Stimulated activated CD4-positive, alpha-beta T cell treated with anti-CD3 and anti-CD28 coated beads, Interleukin-2, amount 100 ng/mL, for 4 hours (primary cell): ENCODE measurements at regions not wholly inside any gene's neighbourhood (a gene's known extent, or its start where the extent isn't known, plus 50 kb on each side); places are given as distances from the start of the nearest gene placed in this dataset.

Experiments
- DNase-seq: peaks from one replicate; pipeline ENCODE4 v3.0.0-alpha.2; 2020; ENCODE audit warnings: low read depth

DNA sequence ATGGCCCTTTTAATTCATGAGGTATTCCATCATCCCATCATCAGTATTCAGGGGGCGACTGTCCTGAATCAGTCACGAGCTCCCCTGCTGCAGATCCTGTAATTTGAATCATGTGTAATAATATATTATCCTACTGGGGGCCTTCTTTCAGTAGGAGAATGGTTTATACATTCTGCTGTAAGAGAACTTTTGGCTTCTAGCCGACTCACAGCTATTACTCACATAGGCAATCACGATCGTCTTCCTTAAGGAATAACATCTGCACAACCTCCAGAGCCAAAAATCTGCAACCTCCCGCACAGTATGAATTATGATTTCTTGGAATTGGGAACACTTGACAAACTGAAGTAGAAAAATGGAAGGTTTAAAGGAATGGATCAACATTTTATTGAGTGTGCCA lies 343.0 kb downstream of the USP25 start:
- no peak for DNase-seq

DNA sequence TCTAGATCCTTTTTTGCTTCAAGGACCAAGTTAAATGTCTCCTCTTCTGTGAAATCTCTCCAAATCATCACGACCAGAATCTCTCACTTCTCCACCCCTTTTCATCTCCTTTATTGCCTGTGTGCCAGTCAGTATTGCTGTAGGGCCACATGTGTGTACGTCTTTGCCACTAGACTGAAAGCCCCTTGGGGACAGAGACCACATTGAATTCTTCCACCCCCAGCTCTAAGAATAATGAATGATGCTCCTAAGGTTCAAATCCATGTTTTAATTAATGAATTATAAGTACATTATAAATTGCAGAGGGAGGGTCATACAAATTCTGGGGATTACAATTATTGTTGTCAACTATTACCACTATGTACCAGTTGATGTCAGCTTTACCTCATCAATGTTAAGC lies 343.8 kb downstream of the USP25 start:
- DNase-seq: no peak

DNA sequence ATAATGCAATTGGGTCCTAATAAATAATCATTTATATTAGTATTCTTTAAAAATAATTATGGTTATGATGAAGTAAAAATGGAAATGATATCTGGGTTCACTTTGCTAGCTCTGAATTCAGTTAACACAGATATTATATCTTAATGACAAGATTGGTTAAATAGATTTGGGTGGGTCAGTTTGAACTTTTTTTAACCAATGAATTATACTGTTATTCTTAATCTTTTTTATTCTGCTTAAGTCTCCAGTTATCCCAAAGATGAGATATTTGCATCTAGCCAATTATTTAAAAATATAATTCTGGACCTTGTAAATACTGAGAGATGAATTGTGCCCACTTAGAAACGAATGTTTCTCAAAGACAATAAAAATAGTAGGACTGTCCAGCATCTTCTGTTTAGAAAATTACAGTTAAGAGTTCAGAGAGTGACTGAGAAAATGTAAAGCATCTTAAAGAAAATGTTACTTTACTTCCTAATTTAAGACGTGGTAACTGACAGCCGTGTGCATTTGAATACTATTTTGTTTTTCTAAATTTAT lies 345.2 kb downstream of the USP25 start:
- DNase-seq: no peak

DNA sequence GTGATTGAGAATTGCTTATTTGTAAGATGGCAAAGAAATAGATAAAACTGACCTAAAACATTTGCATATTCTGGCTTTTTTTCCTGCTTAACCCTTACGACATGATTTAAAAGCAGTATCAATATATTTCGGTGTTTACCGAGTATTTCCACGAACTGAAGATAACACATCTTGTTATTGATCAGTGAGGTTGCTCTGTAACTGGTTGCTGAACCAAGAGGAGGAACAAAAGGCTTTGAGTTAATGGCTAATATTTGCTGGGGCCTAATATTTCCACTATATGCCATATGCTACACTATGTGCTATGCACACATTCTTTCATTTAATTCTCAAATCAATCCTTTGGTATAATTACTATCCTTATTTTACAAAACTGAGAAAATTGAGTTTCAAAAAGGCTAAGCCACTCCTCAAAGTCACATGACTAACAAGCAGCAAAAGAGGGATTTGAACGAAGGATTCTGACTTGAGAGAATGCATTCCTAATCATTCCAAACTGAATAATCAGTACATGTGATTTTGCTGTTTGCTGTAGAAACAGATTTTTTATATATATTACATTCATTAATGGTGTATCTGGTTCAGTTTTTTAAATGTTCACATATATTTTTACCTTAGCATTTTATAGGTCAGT lies 346.0 kb downstream of the USP25 start:
- DNase-seq: no peak

DNA sequence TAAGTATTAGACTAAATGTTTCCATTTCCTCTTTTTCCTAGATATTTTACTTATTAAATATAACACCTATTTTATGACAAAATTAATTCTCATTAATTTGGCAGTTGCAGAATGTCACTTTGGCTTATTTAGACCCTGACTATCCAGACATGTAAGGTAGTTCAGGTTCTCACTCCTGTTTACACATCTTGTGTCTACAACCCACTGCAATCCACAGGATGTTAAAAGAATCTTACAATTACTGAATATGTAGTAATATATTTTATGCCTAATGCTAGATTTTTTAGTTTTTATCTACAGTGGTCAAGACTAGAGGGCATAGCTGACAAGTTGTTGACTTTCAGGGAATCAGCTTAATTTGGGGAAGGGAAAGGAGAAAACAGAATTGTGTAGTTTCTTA lies 346.7 kb downstream of the USP25 start:
- DNase-seq: no peak

DNA sequence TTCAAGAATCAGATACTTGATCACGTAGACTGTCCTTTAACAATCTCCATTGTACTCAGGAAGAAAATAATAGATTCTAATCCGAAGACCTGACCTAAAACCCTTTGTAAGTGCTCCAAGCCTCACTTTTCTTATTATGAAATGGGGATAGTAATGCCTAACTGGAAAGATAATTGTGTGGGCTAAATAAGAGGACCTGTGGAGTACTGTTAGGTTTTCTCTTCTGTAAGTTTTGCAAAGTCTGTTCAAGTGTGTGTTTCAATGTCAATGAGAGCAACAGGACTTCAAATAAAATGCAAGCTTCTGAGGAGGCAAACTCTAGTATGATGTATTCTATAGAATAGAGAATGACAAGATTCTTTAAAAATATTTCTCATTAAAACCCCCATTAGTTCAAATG lies 348.6 kb downstream of the USP25 start:
- no peak for DNase-seq

DNA sequence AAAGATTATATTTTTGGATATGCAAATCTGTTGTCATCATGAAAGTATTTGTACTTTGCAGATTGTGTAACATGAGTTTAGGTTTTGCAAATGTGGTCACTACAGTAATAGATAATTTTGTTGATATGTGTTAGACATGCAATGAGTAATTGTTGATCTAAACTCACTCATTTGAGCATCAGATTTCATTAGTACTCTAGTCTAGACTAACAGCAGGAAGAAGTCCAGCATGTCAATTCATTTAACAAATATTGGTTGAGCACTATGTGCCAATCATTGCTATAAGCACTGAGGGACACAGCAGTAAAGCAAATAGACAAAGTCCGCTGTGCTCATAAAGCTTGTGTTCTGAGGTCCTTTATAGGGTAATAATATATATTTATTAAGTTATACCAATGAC lies 350.0 kb downstream of the USP25 start:
- no peak for DNase-seq

DNA sequence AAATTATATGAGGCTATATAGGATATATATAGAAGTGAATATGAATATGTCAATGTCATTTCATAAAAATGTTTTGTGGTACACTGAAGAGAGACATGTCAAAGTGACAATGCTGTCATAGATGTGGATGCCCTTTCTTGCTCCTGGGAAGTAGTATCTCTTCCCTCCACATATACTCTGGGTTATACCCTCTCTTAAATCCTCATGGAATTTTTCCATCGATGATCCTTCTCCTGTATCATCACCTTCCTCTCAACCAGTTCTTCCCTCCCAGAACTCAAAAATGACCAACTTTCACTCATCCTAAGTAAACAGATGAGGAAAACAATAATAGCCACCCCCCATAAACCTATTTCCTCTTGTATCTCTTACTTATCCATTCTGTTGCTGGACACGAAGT lies 351.5 kb downstream of the USP25 start:
- no peak for DNase-seq

DNA sequence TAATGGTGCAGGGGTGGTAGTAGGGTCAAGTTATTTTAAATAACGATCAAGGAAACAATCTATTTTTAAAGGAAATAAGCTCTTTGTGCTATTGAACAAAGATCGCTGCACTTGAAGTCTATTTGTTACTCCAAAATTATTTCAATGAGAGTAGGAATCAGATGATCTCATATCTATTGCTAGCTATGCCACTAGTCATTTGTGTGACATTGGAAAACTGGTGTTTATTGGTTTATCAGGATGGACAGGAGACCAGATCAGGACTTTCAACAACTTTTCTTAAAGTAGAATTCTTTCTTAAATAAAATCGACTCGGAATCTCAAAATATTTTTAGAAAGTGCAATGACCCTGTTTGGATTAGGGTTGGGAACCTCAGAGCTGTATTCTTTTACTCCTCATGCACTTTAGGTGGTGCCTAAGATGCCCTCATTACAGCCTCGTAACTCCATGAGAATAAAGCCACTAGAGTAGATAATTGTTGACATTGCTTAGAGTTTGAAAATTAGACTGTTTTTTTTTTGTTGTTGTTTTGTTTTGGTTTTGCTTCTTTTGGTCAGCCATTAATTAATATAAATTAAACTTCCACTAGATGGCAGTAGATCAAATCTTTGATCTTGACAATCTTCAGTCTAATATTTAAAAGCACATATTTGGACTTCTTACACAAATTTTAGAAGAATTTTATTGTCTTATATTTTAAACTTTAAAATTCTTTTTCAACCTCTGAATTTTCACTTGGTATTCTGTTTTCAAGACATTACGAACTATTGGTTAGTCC lies 352.4 kb downstream of the USP25 start:
- no peak for DNase-seq

DNA sequence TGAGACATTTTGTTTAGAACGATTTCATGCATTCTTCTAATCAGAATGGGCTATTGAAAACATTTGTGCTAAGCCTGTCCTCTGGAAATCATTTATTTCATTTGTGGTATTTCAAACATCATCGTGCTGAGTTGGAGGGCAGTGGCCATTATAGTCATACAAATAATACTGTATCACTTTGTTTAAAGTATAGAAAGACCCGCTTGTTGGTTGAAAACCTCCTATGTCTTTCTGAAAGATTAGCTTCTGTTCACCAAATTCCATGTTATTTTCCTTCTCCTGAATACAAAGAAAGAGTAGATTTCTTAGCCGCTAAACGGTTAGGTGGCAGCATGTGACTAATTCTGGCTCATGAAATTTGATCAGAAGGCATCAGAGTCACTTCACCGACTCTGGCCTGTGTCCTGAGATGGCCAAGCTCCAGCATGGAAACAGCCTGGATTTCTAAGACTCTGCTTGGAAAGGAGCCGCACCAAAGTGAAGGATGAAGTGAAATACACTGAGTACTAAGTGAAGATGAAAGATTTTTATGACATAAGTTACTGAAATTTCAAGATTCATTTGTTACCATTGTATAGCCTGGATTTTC lies 355.1 kb downstream of the USP25 start:
- no peak for DNase-seq

DNA sequence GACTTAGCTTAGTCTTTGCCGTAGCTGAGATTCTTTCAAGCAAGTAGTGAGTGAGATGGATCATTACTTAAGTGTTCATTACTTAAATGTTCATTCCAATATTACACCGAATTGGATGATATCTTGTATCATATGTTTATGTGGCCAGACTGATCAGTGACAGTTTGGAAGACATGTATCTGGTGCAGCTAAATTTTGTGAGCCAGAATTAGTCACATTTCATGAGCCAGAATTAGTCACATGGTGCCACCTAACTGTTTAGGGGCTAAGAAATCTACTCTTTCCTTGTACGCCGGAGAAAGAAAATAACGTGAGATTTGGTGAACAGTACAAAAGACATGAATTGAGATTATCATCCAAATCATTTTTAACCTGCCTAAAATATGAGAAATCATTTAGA lies 355.6 kb downstream of the USP25 start:
- DNase-seq: no peak

DNA sequence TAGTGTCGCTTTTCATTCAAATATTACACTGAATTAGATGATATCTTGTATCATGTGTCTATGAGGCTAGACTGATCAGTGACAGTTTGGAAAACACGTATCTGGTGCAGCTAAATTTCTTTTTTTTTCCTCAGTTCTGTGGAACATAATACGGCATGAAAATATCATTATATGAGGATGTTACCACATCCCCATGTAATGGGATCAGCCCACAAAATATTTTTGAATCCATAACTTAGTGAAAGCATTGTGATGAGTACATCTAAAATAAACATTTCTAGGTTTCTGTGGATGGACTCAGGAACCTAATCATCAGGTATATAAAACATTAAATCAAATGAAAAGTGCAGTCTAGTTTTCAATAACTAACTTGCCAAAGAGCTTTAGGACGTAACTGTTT lies 356.3 kb downstream of the USP25 start:
- no peak for DNase-seq

DNA sequence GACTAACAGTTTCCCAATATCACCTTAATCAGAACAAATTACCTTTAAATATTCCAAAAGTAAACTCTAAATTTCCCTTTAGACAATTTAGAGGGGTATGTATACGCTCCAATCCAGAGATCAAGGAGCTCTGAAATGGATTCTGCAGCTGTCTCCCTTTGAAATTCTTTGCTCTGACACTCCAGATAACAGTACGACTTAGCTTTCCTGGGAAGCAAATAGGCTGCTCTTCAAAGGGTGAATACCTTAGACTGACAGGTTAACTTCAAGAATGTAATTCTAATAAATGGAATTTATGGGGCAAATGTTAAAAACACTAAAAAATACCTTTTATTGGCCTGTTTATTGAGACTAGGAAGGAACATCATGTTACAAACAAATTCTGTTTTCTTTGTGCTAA lies 357.2 kb downstream of the USP25 start:
- DNase-seq: no peak

DNA sequence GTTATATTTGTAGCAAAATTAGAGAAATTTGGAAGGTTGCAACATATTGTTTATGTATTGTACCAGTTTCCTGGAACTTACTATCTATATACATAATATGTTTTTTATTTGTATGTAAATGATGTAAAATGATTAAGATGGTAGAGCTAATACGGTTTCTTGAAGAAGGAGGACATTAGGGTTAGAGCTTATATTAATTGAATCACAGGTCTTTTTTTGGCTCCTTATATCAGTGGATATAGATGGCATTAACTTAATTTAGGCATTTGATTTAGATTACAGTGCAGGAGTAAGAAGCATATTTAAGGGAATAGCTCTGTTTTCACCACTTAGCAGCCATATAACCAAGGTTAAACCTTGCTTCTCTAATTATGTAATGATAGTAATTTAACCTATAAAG lies 357.7 kb downstream of the USP25 start:
- no peak for DNase-seq

DNA sequence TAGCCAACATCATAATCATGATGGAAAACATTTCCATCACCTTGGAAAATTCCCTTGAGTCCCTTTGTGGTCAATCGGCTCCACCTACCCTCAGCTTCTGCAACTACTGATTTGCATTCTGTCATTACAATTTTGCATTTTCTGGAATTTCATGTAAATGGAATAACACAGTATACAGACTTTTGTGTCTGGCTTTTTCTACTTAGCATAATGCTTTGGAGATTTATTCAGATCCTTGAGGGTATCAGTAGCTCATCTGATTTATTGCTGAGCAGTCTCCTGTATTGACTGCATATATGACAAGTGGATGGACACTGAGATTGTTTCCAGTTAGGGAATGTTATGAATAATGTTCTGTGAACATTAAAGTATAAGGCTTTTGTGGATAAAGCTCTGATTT lies 358.3 kb downstream of the USP25 start:
- DNase-seq: no peak

DNA sequence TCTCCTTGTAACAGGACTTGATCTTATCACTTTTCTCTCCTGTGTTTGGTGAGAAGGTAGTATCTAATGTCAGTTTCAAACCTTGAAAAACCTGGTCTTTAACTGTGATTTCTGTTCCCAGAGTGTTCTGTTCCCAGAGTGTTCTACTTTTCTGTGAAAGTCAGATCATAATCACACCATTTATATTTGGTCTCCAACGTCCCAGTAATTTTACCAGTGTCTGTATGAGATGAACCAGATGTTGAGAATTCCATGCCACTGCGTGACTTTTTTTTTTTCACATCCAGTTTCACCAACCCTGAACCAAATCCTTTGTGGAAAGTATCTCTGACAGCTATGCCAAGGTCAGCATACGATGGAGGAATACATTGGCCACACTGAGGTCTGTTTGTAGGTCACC lies 365.2 kb downstream of the USP25 start:
- no peak for DNase-seq

DNA sequence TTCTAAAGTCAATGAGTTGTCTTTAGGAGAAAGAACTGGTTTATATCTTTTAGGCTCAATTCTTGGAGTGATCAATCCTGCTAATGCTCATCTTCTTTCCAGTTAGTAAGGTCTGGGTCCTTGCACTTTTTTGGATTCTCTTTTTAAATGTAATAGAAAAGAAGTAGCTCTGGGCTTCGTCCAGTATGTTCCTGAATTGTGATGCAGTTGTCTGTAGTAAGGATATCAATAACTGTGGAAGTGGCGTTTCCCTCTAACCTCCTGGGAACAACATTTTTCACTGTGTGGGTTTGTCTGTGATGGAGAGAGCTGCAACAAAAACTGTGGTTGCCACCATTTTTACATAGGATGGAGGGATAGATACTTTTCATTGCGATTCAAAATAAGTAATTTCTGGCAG lies 367.2 kb downstream of the USP25 start:
- no peak for DNase-seq

DNA sequence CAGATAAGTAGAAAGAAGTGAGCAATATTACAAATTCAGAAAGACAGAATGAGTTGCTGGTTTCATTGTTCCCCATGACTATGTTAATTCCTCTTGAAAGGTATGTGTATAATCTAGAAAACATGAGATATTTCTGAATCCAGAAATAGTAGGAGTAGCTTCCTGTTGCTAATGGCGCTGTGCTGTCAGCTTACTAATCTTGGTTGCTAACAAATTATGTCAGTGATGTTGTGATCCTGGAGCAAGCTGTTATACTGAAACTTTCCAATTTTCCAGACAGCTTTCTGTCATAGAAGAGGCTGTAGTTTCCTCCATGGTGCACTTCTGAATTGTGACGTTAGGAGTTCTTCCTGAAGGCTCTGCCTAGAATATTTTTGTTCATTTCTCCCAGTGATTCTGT lies 372.3 kb downstream of the USP25 start:
- no peak for DNase-seq

DNA sequence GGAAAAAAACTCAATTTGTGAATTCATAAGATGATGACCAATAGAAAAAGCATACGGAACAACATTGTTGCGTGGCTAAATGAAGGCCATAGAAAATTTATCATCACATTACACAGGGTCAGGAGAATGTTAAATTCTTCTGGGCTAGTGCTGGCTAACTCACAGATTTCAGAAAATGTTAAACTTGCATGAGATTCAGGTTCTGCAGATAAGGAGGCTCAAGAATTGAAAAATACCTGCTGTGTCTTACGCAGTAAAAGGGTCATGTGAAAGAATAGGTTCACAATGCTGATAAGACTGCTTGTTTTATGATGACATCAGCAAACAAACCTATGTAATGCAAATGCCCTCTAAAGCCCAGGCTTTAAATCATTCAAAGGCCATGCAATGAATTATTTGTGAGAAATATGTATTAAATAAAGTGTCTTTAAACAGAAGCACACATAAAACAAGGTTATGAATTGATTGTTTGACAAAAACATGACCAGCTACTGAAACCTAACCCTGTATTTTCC lies 378.8 kb downstream of the USP25 start:
- no peak for DNase-seq

DNA sequence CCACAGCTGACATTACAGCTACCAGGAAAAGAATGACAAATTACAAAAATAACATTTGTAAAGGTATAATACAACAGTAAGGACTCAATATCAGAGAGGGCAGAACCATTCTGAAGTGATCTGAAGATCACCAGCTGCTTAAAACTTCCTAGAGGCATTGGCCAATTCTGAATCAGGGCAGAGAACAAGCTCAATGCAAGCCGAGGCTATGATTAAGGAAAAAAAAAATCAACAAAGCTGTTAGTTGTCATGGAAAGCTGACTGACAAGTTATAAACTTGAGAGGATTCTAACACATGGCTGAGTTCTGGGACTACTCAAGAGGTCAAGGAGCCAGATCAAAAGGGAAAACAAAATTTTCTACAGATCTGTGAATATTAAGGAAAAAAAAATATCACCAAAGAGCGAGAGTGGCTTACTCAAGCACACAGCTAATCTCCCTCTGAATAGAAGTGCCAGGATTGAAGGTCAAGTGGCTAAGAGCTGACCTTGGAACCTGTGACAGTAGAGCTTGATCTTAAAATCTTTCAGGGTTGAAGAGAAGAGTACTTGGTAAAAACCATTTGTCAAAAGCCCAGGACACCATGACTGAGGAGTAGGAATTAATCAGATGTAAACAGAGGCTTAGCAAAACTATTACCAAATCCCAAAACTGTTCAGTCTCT lies 383.4 kb downstream of the USP25 start:
- DNase-seq: no peak

DNA sequence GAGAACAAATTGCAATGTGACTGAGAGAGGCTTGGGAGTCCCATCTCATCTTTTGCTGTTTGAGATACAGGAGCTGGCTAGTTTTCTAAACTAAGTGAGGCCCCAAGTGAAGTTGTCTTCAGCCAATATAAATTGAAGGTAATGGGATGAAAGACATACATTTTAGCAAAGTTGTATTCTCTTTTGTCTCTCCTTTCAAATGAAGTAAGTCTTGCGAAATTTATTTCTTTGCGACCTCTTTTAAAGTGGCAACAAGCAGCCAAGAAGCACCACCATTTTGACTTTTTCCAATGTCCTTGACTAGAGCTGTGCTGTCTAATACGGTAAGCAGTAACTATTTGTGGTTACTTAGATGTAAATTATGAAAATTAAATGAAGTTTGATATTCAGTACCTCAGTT lies 385.7 kb downstream of the USP25 start:
- DNase-seq: no peak

DNA sequence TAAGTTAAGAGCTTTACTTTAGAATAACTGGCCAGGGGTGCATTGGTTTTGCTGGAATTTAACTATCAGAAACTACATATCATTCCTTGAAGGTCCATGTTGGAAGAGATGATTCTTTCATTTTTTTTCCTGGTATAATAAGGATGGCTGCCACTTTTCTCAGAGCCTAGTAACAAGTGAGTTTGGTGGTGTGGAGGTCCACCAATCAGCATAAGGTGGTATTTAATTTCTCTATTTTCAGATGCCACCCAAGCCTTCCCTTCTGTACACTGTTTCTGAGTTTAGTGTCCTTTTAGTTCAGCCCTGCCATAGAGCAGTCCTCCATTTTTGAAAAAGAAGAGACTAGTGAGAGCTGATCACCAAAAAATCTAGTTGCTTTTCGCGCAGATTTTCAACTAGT lies 386.3 kb downstream of the USP25 start:
- no peak for DNase-seq

DNA sequence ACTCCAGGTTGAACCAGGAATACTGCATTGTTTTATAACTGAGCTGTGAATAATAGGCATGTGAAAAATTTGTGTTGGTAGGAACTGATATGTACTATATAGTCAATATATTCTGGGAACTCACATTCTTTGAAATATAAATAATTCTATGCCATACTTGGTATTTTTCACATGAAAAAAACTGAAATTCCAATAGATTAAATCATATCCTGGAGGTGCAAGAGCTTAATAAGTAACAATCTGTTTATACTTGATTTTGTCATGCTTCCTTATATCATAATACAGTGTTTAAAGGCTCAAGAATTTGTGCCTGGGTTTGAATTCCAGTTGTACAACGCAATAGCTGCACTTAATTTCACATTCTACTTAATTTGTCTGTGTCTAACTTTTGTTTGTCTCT lies 387.0 kb downstream of the USP25 start:
- no peak for DNase-seq
